HL-60 (cell line): ENCODE measurements at regions not wholly inside any gene's neighbourhood (a gene's known extent, or its start where the extent isn't known, plus 50 kb on each side); places are given as distances from the start of the nearest gene placed in this dataset.

Experiments
- DNase-seq, 2 experiments: peaks; one replicate each; pipeline ENCODE4 v3.0.0-alpha.2; 2010 to 2020; ENCODE audit warnings: low read depth in 1 of 2, low spot score in 1 of 2
- H3K27ac ChIP-seq: fragments of 250-450 bp; sonication (Bioruptor Pico); replicated peaks from 2 replicates; pipeline ENCODE4 v1.5.1; 2020; ENCODE audit warnings: mild to moderate bottlenecking, moderate library complexity
- H3K27me3 ChIP-seq: fragments of 250-450 bp; sonication (Bioruptor Pico); 2 replicates; pipeline ENCODE4 v1.5.1; 2021; ENCODE audit warnings: mild to moderate bottlenecking, moderate library complexity; ENCODE audit not compliant: insufficient read depth, poor library complexity, severe bottlenecking
- H3K4me3 ChIP-seq: replicated peaks from 2 replicates; pipeline ENCODE4 v1.5.1; 2011; ENCODE audit warnings: mild to moderate bottlenecking, control low read depth, low read length; ENCODE audit not compliant: insufficient read depth
- CTCF ChIP-seq: IDR thresholded peaks from one replicate; pipeline ENCODE4 v1.5.1; 2011; ENCODE audit warnings: low read length, control low read depth, inconsistent platforms; ENCODE audit not compliant: insufficient read depth
- GABPA ChIP-seq: IDR thresholded peaks from 2 replicates; pipeline ENCODE4 v1.6.1; 2012; ENCODE audit warnings: low read depth
- POLR2AphosphoS5 ChIP-seq: IDR thresholded peaks from 2 replicates; pipeline ENCODE4 v1.6.1; 2012; ENCODE audit warnings: low read depth
- REST ChIP-seq: IDR thresholded peaks from 2 replicates; pipeline ENCODE4 v1.6.1; 2012; ENCODE audit warnings: low read depth; ENCODE audit not compliant: insufficient replicate concordance
- SPI1 ChIP-seq: IDR thresholded peaks from 2 replicates; pipeline ENCODE4 v1.6.1; 2012; ENCODE audit warnings: low read depth, mild to moderate bottlenecking, borderline replicate concordance

GRCh38 chr4:151934766-151935165 lies 174.0 kb upstream of the GATB start:
- no peak overlapping the region for H3K27ac ChIP-seq
- TF ChIP-seq CTCF = no peak
- TF ChIP-seq SPI1 = no peak
- no peak for TF ChIP-seq REST
- TF ChIP-seq GABPA = no peak
- no peak for TF ChIP-seq POLR2AphosphoS5
- no peaks in the 10 kb centered on the region for H3K27me3 ChIP-seq
- no peak overlapping the region for H3K4me3 ChIP-seq
- DNase-seq = no peak

DNA sequence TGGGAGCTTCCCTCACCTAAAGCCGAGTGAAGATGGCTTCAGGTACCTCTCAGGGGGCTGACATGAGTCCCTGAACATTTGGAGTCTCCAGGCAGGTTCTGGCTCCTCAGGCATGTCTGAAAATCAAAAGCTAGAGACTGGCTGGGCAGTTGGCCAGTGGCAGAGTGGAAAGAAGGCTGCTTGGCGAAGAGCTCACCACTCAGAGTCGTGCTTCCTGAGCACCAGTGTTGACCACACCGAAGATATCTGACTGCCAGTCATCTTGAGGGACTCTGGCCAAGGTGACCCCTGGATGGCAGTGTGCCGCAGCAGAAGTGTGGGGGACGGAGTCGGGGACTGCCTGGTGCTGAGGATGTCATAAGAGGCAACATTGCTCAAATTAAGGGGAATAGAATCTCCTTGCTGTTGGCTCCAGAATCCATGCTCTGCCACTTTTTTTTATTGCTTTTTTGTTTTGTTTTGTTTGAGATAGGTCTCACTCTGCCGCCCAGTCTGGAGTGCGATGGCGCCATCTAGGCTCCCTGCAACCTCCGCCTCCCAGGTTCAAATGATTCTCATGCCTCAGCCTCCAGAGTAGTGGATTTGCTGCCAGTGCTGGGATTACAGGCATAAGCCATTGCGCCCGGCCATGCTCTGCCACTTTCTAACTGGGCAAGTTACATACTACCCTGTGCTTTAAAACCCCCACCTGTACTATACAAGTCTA lies 172.5 kb upstream of the GATB start:
- DNase-seq = no peak
- Histone ChIP-seq H3K27ac (no peak overlapping the region), H3K27me3 (no peaks in the 10 kb centered on the region), H3K4me3 (no peak overlapping the region)
- TF ChIP-seq CTCF (no peak), SPI1 (no peak)

GRCh38 chr4:151931563-151931962 lies 170.8 kb upstream of the GATB start:
- no peak for TF ChIP-seq CTCF
- no peak for TF ChIP-seq POLR2AphosphoS5
- TF ChIP-seq REST = no peak
- TF ChIP-seq GABPA = no peak
- no peak for TF ChIP-seq SPI1
- H3K4me3 ChIP-seq = no peak overlapping the region
- no peak overlapping the region for H3K27ac ChIP-seq
- no peak for DNase-seq
- no peaks in the 10 kb centered on the region for H3K27me3 ChIP-seq

GRCh38 chr4:151930372-151930771 lies 169.6 kb upstream of the GATB start:
- Histone ChIP-seq H3K27ac (no peak overlapping the region), H3K27me3 (no peaks in the 10 kb centered on the region), H3K4me3 (no peak overlapping the region)
- peak; percentile 29 to 70 for DNase-seq
- TF ChIP-seq POLR2AphosphoS5 (no peak), REST (peak; percentile 89), GABPA (no peak), SPI1 (peak; percentile 42; the same call in 1 of the 2 replicates), CTCF (no peak)
